ENCODE measurements at regions not wholly inside any gene's neighbourhood (a gene's known extent, or its start where the extent isn't known, plus 50 kb on each side); places are given as distances from the start of the nearest gene placed in this dataset.

- no peak for TF ChIP-seq SIN3A (IDR thresholded peaks at IDR 0.05; ENCODE audit: borderline replicate concordance, insufficient read depth, low read depth, low read length)
- TF ChIP-seq CTCF (IDR thresholded peaks at IDR 0.05) = no peak
- no peak for TF ChIP-seq TCF7L2 (IDR thresholded peaks at IDR 0.05; ENCODE audit: low read depth, low read length)
- TF ChIP-seq POLR2AphosphoS5 (IDR thresholded peaks at IDR 0.05; ENCODE audit: low read depth, low read length) = no peak
- H3K27me3 ChIP-seq (ENCODE audit: control insufficient read depth, insufficient read depth, low read length) = no peaks in the 10 kb centered on the region
- H3K9me3 ChIP-seq (ENCODE audit: control insufficient read depth, insufficient read depth, low read depth, low read length) = no peaks in the 10 kb centered on the region
- intact Hi-C loops (cut with micrococcal nuclease; ENCODE audit: unreplicated experiment) = no loop called here
- H3K4me3 ChIP-seq (ENCODE audit: low read depth in 2 of 2, low read length in 2 of 2) = no peak overlapping the region
- ATAC-seq = no peak
- no peak overlapping the region for H3K27ac ChIP-seq (ENCODE audit: low read length)
- H3K36me3 ChIP-seq (ENCODE audit: control insufficient read depth, insufficient read depth, low read length) = no peaks in the 10 kb centered on the region
- ChIA-PET POLR2A (no interaction called here), CTCF (no interaction called here)
- BruUV-seq (replicated peaks) = no TSS peak
- no peak for DNase-seq (ENCODE audit: low read depth, low spot score)
- in situ Hi-C loops (cut with HindIII; ENCODE audit: low pct_unique_long_range_greater_than_20kb, low sequenced_read_pairs) = no loop called here
- no peaks in the 10 kb centered on the region for H3K4me1 ChIP-seq (ENCODE audit: control insufficient read depth, insufficient read depth, low read length)
These were observed 126.9 kb upstream of the DNAJC10 start for GRCh38 chr2:182589121-182589520.

- H3K4me3 ChIP-seq (ENCODE audit: low read depth in 2 of 2, low read length in 2 of 2) = no peak overlapping the region
- in situ Hi-C loops (cut with HindIII; ENCODE audit: low pct_unique_long_range_greater_than_20kb, low sequenced_read_pairs) (no loop called here), intact Hi-C loops (cut with micrococcal nuclease; ENCODE audit: unreplicated experiment) (no loop called here)
- DNase-seq (ENCODE audit: low read depth, low spot score) (no peak), ATAC-seq (no peak)
- no peaks in the 10 kb centered on the region for H3K27me3 ChIP-seq (ENCODE audit: control insufficient read depth, insufficient read depth, low read length)
- POLR2A ChIA-PET = no interaction called here
- H3K27ac ChIP-seq (ENCODE audit: low read length) = no peak overlapping the region
- no peaks in the 10 kb centered on the region for H3K9me3 ChIP-seq (ENCODE audit: control insufficient read depth, insufficient read depth, low read depth, low read length)
- no peak for TF ChIP-seq POLR2AphosphoS5 (IDR thresholded peaks at IDR 0.05; ENCODE audit: low read depth, low read length)
- TF ChIP-seq REST (IDR thresholded peaks at IDR 0.05; ENCODE audit: insufficient read depth in 1 of 2, low read depth in 2 of 2, low read length in 1 of 2) = no peak
- TF ChIP-seq TCF7L2 (IDR thresholded peaks at IDR 0.05; ENCODE audit: low read depth, low read length) = no peak
- TF ChIP-seq SIN3A (IDR thresholded peaks at IDR 0.05; ENCODE audit: borderline replicate concordance, insufficient read depth, low read depth, low read length) = no peak
- TF ChIP-seq CTCF (IDR thresholded peaks at IDR 0.05) = no peak; the same call in 1 of the 2 replicates
- BruUV-seq (replicated peaks) = no TSS peak
- H3K4me1 ChIP-seq (ENCODE audit: control insufficient read depth, insufficient read depth, low read length) = no peaks in the 10 kb centered on the region
- H3K36me3 ChIP-seq (ENCODE audit: control insufficient read depth, insufficient read depth, low read length) = no peaks in the 10 kb centered on the region
- CTCF ChIA-PET = no interaction called here
These were observed 124.3 kb upstream of the DNAJC10 start for GRCh38 chr2:182591774-182592173.

Data from Panc1 (cell line).